Panc1 (cell line): ENCODE measurements at regions not wholly inside any gene's neighbourhood (a gene's known extent, or its start where the extent isn't known, plus 50 kb on each side); places are given as distances from the start of the nearest gene placed in this dataset.

Experiments used
- ATAC-seq: fragments of 200-7000 bp; cut with Tn5 transposase; 2 replicates; pipeline ENCODE4 v1.9.1; 2020; ENCODE audit warnings: mild to moderate bottlenecking, moderate library complexity
- BruUV-seq: library from RNA; stranded (reverse); fragments of 400-500 nt; replicated peaks from 2 replicates; lab custom pipeline; 2021; lab: Mats Ljungman, UMichigan
- CTCF ChIA-PET: fragments of 300-600 bp; sonication (Branson Sonifier 250); formaldehyde crosslinking; loops from one replicate; lab custom pipeline; 2022; ENCODE audit warnings: antibody characterized with exemption; lab: Charles Lee
- POLR2A ChIA-PET: fragments of 300-600 bp; sonication (Branson Sonifier 250); formaldehyde crosslinking; loops from one replicate; lab custom pipeline; 2022; ENCODE audit warnings: antibody characterized with exemption; lab: Charles Lee
- DNase-seq: peaks from one replicate; pipeline ENCODE4 v3.0.0-alpha.2; 2010; ENCODE audit warnings: low read depth, low spot score
- H3K27ac ChIP-seq: 2 replicates; pipeline ENCODE4 v1.5.1; 2011; ENCODE audit warnings: mild to moderate bottlenecking, low read length, inconsistent platforms
- H3K27me3 ChIP-seq: fragments of 200-500 bp; sonication (Bioruptor generic); 2 replicates; pipeline ENCODE4 v1.6.0; 2014; ENCODE audit warnings: low read length, inconsistent platforms; ENCODE audit not compliant: control insufficient read depth, insufficient read depth
- H3K36me3 ChIP-seq: fragments of 200-500 bp; sonication (Bioruptor generic); 2 replicates; pipeline ENCODE4 v1.5.1; 2014; ENCODE audit warnings: inconsistent platforms, mild to moderate bottlenecking, low read length, moderate library complexity; ENCODE audit not compliant: control insufficient read depth, insufficient read depth
- H3K4me1 ChIP-seq: 2 replicates; pipeline ENCODE4 v1.5.1; 2011; ENCODE audit warnings: inconsistent platforms, mild to moderate bottlenecking, low read length, moderate library complexity; ENCODE audit not compliant: control insufficient read depth, insufficient read depth
- H3K4me3 ChIP-seq, 2 experiments: 2 replicates each; pipeline ENCODE4 v1.5.1; 2011 to 2012; ENCODE audit warnings: low read depth in 2 of 2, low read length in 2 of 2, mild to moderate bottlenecking in 2 of 2, inconsistent platforms in 1 of 2, moderate library complexity in 1 of 2
- H3K9me3 ChIP-seq: fragments of 200-500 bp; sonication (Bioruptor generic); 2 replicates; pipeline ENCODE4 v1.5.1; 2014; ENCODE audit warnings: low read depth, mild to moderate bottlenecking, inconsistent platforms, low read length, moderate library complexity; ENCODE audit not compliant: control insufficient read depth, insufficient read depth
- CTCF ChIP-seq: fragments of 450-650 bp; IDR thresholded peaks from 2 replicates; pipeline ENCODE4 v1.5.1; 2017; ENCODE audit warnings: mild to moderate bottlenecking
- POLR2AphosphoS5 ChIP-seq: IDR thresholded peaks from 2 replicates; pipeline ENCODE4 v1.6.1; 2012; ENCODE audit warnings: mild to moderate bottlenecking, low read depth, low read length, moderate library complexity
- REST ChIP-seq, 2 experiments: IDR thresholded peaks; 2 replicates each; pipeline ENCODE4 v1.6.1; 2011 to 2012; ENCODE audit warnings: low read depth in 2 of 2, control low read depth in 1 of 2, low read length in 1 of 2, mild to moderate bottlenecking in 1 of 2, moderate library complexity in 1 of 2; ENCODE audit not compliant: insufficient read depth in 1 of 2
- SIN3A ChIP-seq: IDR thresholded peaks from 2 replicates; pipeline ENCODE4 v1.6.1; 2012; ENCODE audit warnings: low read depth, mild to moderate bottlenecking, low read length, moderate library complexity, borderline replicate concordance; ENCODE audit not compliant: insufficient read depth
- TCF7L2 ChIP-seq: IDR thresholded peaks from 2 replicates; pipeline ENCODE4 v1.6.1; 2011; ENCODE audit warnings: mild to moderate bottlenecking, low read depth, low read length, inconsistent platforms
- in situ Hi-C: cut with HindIII; loops from 2 replicates; pipeline ENCODE4 v1.10.0; 2016; ENCODE audit warnings: low sequenced_read_pairs, low pct_unique_long_range_greater_than_20kb
- intact Hi-C: fragments of 100-400 bp; cut with micrococcal nuclease; formaldehyde crosslinking; loops from one replicate; pipeline ENCODE4 v1.10.0; 2022; ENCODE audit not compliant: unreplicated experiment

- POLR2A ChIA-PET = no interaction called here
- no peak overlapping the region for H3K27ac ChIP-seq
- no peak for TF ChIP-seq REST (IDR thresholded peaks at IDR 0.05; ENCODE audit: insufficient read depth in 1 of 2, low read depth in 2 of 2, low read length in 1 of 2)
- TF ChIP-seq TCF7L2 = no peak
- no peak for TF ChIP-seq CTCF
- TF ChIP-seq POLR2AphosphoS5 = no peak
- TF ChIP-seq SIN3A = no peak
- no peaks in the 10 kb centered on the region for H3K36me3 ChIP-seq
- in situ Hi-C loops (no loop called here), intact Hi-C loops (no loop called here)
- CTCF ChIA-PET = no interaction called here
- no peaks in the 10 kb centered on the region for H3K4me1 ChIP-seq
- H3K4me3 ChIP-seq = no peak overlapping the region
- ATAC-seq = no peak
- no peak for DNase-seq
- no peaks in the 10 kb centered on the region for H3K9me3 ChIP-seq
- BruUV-seq = no TSS peak
- peaks cover 4% of the 10 kb centered on the region for H3K27me3 ChIP-seq
Observed at GRCh38 chr12:107329569-107330324, 236.4 kb upstream of the CRY1 start.

- DNase-seq = no peak
- in situ Hi-C loops = no loop called here
- Histone ChIP-seq H3K4me1 (no peaks in the 10 kb centered on the region), H3K27ac (no peak overlapping the region), H3K27me3 (peaks cover 4% of the 10 kb centered on the region), H3K36me3 (no peaks in the 10 kb centered on the region), H3K9me3 (no peaks in the 10 kb centered on the region), H3K4me3 (no peak overlapping the region)
- intact Hi-C loops = no loop called here
- ChIA-PET POLR2A (no interaction called here), CTCF (no interaction called here)
- BruUV-seq = no TSS peak
- no peak for ATAC-seq
- TF ChIP-seq POLR2AphosphoS5 (no peak), TCF7L2 (no peak), SIN3A (no peak), CTCF (no peak), REST (IDR thresholded peaks at IDR 0.05; ENCODE audit: insufficient read depth in 1 of 2, low read depth in 2 of 2, low read length in 1 of 2) (no peak)
Observed at GRCh38 chr12:107330831-107331431, 237.6 kb upstream of the CRY1 start.
